ENCODE measurements at regions not wholly inside any gene's neighbourhood (a gene's known extent, or its start where the extent isn't known, plus 50 kb on each side); places are given as distances from the start of the nearest gene placed in this dataset.

- Histone ChIP-seq H3K36me3 (ENCODE audit: control insufficient read depth, insufficient read depth, low read length) (no peaks in the 10 kb centered on the region), H3K4me3 (ENCODE audit: low read length) (no peak overlapping the region), H3K4me1 (ENCODE audit: control insufficient read depth, insufficient read depth, low read length) (no peaks in the 10 kb centered on the region), H3K27me3 (ENCODE audit: control insufficient read depth, insufficient read depth, low read length) (no peaks in the 10 kb centered on the region), H3K9me3 (ENCODE audit: control insufficient read depth, insufficient read depth, low read length) (peaks cover 3% of the 10 kb centered on the region), H3K27ac (ENCODE audit: low read length) (no peak overlapping the region)
- peaks cover 11 to 12% of the 10 kb centered on the region in 2 donors for H3K9me3 Mint-ChIP-seq
- no peaks in the 10 kb centered on the region for H3K36me3 Mint-ChIP-seq
- intact Hi-C loops (cut with micrococcal nuclease) = no loop called here
- DNase-seq (no peak), ATAC-seq (no peak)
- H3K27ac Mint-ChIP-seq = no peak overlapping the region
- 72% methylated on average over 4 of the region's 5 CpGs for WGBS (ENCODE audit: insufficient coverage)
- H3K27me3 Mint-ChIP-seq (ENCODE audit: low read depth in 2 of 2) = no peaks in the 10 kb centered on the region
- H3K4me1 Mint-ChIP-seq = no peaks in the 10 kb centered on the region
- TF ChIP-seq CTCF (IDR thresholded peaks at IDR 0.05) = no peak
- no peak overlapping the region for H3K4me3 Mint-ChIP-seq
Measured at GRCh38 chr2:14424478-14425390, 207.8 kb upstream of the LRATD1 start.

- WGBS (ENCODE audit: insufficient coverage) = 83% methylated on average over 2 of the region's 2 CpGs
- intact Hi-C loops (cut with micrococcal nuclease) = no loop called here
- no peak overlapping the region for H3K4me3 ChIP-seq (ENCODE audit: low read length)
Measured at GRCh38 chr2:14425869-14426268, 206.6 kb upstream of the LRATD1 start.

GRCh38 chr2:14428056-14428455 lies 204.5 kb upstream of the LRATD1 start:
- no peaks in the 10 kb centered on the region for H3K36me3 ChIP-seq (ENCODE audit: control insufficient read depth, insufficient read depth, low read length)
- no peaks in the 10 kb centered on the region for H3K36me3 Mint-ChIP-seq
- H3K4me1 ChIP-seq (ENCODE audit: control insufficient read depth, insufficient read depth, low read length) = no peaks in the 10 kb centered on the region
- ATAC-seq = no peak
- no peak overlapping the region for H3K27ac ChIP-seq (ENCODE audit: low read length)
- no peak overlapping the region for H3K4me3 ChIP-seq (ENCODE audit: low read length)
- WGBS (ENCODE audit: insufficient coverage) = 38% methylated on average over 2 of the region's 2 CpGs
- H3K9me3 Mint-ChIP-seq = peaks cover 3 to 9% of the 10 kb centered on the region in 2 donors
- TF ChIP-seq CTCF (IDR thresholded peaks at IDR 0.05) = no peak
- no peak for DNase-seq
- intact Hi-C loops (cut with micrococcal nuclease) = no loop called here
- H3K9me3 ChIP-seq (ENCODE audit: control insufficient read depth, insufficient read depth, low read length) = peaks cover 3% of the 10 kb centered on the region
- no peaks in the 10 kb centered on the region for H3K27me3 Mint-ChIP-seq (ENCODE audit: low read depth in 2 of 2)
- no peaks in the 10 kb centered on the region for H3K4me1 Mint-ChIP-seq
- no peaks in the 10 kb centered on the region for H3K27me3 ChIP-seq (ENCODE audit: control insufficient read depth, insufficient read depth, low read length)
- H3K27ac Mint-ChIP-seq = no peak overlapping the region
- no peak overlapping the region for H3K4me3 Mint-ChIP-seq

More at GRCh38 chr2:14425869-14426268, 206.6 kb upstream of the LRATD1 start:
- Histone ChIP-seq H3K4me1 (ENCODE audit: control insufficient read depth, insufficient read depth, low read length) (no peaks in the 10 kb centered on the region), H3K27me3 (ENCODE audit: control insufficient read depth, insufficient read depth, low read length) (no peaks in the 10 kb centered on the region), H3K27ac (ENCODE audit: low read length) (no peak overlapping the region), H3K9me3 (ENCODE audit: control insufficient read depth, insufficient read depth, low read length) (peaks cover 3% of the 10 kb centered on the region), H3K36me3 (ENCODE audit: control insufficient read depth, insufficient read depth, low read length) (no peaks in the 10 kb centered on the region)
- H3K36me3 Mint-ChIP-seq = no peaks in the 10 kb centered on the region
- H3K27me3 Mint-ChIP-seq (ENCODE audit: low read depth in 2 of 2) = no peaks in the 10 kb centered on the region
- H3K9me3 Mint-ChIP-seq = peaks cover 6 to 9% of the 10 kb centered on the region in 2 donors
- no peaks in the 10 kb centered on the region for H3K4me1 Mint-ChIP-seq
- DNase-seq (no peak), ATAC-seq (no peak)
- no peak overlapping the region for H3K4me3 Mint-ChIP-seq
- no peak overlapping the region for H3K27ac Mint-ChIP-seq
- no peak for TF ChIP-seq CTCF (IDR thresholded peaks at IDR 0.05)

Measured in natural killer cell (primary cell).